B cell (primary cell): ENCODE measurements at regions not wholly inside any gene's neighbourhood (a gene's known extent, or its start where the extent isn't known, plus 50 kb on each side); places are given as distances from the start of the nearest gene placed in this dataset.

Experiments used
- EZH2 ChIP-seq: IDR thresholded peaks from 2 replicates; pipeline ENCODE4 v1.6.1; 2012; ENCODE audit warnings: borderline replicate concordance, low read depth, mild to moderate bottlenecking, moderate library complexity, low read length; ENCODE audit not compliant: insufficient read depth, poor library complexity, severe bottlenecking
- TF ChIP-seq, protein P1 (sequence below): fragments of 200-600 bp; IDR thresholded peaks from one replicate; pipeline ENCODE4 v1.8.0; 2022; ENCODE audit warnings: antibody characterized with exemption, mild to moderate bottlenecking

DNA sequence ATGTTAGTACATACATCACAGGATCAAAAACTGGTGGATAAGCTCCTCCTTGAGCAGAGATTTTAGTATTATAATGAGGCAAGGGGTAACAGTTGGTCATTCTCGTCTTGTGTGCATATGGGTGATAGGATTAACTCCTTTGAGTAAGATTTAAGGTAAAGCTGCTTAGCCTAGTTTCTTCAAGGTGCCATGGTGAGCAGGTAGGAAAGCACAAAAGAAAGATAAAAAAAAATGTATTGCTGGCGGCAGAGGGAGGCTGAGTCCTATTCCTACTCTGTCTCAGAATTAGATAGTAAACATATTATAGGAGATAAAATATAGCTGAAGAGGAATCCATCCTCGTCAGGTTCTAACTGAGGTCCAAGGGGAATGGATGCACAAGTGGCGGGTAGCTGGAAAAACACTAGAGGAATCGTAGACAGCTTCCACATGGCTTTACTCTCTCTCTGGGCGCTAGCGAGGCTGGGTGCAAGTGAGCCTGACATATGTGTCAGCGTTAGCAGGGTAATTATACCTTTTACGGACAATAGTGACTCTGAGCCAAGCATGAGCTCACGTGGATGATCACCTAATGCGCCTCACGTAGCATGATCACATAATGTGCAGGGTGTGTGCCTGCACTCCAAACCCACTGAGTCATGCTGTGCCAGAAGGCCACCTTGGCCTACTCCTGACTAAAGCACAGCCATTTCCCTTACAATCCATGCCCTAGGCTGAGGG lies 734.3 kb upstream of the MIR17HG start:
- TF ChIP-seq, protein P1, sequence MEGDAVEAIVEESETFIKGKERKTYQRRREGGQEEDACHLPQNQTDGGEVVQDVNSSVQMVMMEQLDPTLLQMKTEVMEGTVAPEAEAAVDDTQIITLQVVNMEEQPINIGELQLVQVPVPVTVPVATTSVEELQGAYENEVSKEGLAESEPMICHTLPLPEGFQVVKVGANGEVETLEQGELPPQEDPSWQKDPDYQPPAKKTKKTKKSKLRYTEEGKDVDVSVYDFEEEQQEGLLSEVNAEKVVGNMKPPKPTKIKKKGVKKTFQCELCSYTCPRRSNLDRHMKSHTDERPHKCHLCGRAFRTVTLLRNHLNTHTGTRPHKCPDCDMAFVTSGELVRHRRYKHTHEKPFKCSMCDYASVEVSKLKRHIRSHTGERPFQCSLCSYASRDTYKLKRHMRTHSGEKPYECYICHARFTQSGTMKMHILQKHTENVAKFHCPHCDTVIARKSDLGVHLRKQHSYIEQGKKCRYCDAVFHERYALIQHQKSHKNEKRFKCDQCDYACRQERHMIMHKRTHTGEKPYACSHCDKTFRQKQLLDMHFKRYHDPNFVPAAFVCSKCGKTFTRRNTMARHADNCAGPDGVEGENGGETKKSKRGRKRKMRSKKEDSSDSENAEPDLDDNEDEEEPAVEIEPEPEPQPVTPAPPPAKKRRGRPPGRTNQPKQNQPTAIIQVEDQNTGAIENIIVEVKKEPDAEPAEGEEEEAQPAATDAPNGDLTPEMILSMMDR: no peak
- no peak for TF ChIP-seq EZH2
